BJ (cell line): ENCODE measurements at regions not wholly inside any gene's neighbourhood (a gene's known extent, or its start where the extent isn't known, plus 50 kb on each side); places are given as distances from the start of the nearest gene placed in this dataset.
"Not testable (repeated sequence)": the region's sequence is repeated elsewhere in the genome, so short reads cannot be mapped to it uniquely, and the experiment has no call there.

Source experiments
- CTCF ChIA-PET: fragments of 350-600 bp; formaldehyde crosslinking; extraction: SDS; loops from one replicate; lab custom pipeline; 2021; ENCODE audit warnings: antibody characterized with exemption, inconsistent platforms; lab: Yijun Ruan, JAX
- POLR2A ChIA-PET: fragments of 300-600 bp; sonication (Branson Sonifier 250); formaldehyde crosslinking; extraction: SDS; loops from one replicate; lab custom pipeline; 2021; ENCODE audit warnings: antibody characterized with exemption; lab: Charles Lee
- DNase-seq: peaks from one replicate; pipeline ENCODE4 v3.0.0-alpha.2; 2011; ENCODE audit warnings: low read depth
- H3K27me3 ChIP-seq: 2 replicates; pipeline ENCODE4 v1.6.0; 2011; ENCODE audit warnings: low read length; ENCODE audit not compliant: control insufficient read depth, insufficient read depth
- H3K36me3 ChIP-seq: 2 replicates; pipeline ENCODE4 v1.5.1; 2011; ENCODE audit warnings: low read length; ENCODE audit not compliant: control insufficient read depth, insufficient read depth
- H3K4me3 ChIP-seq: 2 replicates; pipeline ENCODE4 v1.5.1; 2011; ENCODE audit warnings: low read depth, mild to moderate bottlenecking, control low read depth, low read length
- TF ChIP-seq, protein P1 (sequence below): IDR thresholded peaks from 2 replicates; pipeline ENCODE4 v1.5.1; 2011; ENCODE audit warnings: low read depth, mild to moderate bottlenecking, control low read depth, inconsistent platforms, low read length, moderate library complexity; ENCODE audit not compliant: insufficient read depth

DNA sequence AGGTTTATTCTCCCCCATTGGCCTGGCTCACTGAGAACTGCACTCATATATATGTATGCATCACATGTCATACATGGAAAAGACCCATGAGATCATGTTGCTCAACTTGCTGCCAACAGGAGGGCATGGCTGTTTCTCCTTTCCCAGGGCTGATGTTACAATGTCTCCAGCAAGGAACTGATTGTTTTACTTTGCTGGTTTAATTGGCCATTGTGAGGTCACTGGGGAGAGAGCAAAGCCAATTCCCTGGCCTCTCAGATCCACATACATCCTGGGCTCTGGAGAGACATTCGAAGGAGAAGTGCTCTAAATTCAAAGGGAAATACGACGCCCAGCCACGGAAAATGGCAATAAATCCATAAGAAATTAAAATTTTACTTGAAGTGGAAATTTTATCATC is 287.8 kb downstream of the WDR11 start:
- TF ChIP-seq, protein P1, sequence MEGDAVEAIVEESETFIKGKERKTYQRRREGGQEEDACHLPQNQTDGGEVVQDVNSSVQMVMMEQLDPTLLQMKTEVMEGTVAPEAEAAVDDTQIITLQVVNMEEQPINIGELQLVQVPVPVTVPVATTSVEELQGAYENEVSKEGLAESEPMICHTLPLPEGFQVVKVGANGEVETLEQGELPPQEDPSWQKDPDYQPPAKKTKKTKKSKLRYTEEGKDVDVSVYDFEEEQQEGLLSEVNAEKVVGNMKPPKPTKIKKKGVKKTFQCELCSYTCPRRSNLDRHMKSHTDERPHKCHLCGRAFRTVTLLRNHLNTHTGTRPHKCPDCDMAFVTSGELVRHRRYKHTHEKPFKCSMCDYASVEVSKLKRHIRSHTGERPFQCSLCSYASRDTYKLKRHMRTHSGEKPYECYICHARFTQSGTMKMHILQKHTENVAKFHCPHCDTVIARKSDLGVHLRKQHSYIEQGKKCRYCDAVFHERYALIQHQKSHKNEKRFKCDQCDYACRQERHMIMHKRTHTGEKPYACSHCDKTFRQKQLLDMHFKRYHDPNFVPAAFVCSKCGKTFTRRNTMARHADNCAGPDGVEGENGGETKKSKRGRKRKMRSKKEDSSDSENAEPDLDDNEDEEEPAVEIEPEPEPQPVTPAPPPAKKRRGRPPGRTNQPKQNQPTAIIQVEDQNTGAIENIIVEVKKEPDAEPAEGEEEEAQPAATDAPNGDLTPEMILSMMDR: no peak
- no peaks in the 10 kb centered on the region for H3K27me3 ChIP-seq
- H3K36me3 ChIP-seq: no peaks in the 10 kb centered on the region
- H3K4me3 ChIP-seq: no peak overlapping the region
- POLR2A ChIA-PET: no interaction called here
- CTCF ChIA-PET: interaction anchor here (0.6 kb wide), 1 partner anchor 118 kb away, joined by 4 read pairs; no protein-coding TSS in a partner anchor
- no peak for DNase-seq

DNA sequence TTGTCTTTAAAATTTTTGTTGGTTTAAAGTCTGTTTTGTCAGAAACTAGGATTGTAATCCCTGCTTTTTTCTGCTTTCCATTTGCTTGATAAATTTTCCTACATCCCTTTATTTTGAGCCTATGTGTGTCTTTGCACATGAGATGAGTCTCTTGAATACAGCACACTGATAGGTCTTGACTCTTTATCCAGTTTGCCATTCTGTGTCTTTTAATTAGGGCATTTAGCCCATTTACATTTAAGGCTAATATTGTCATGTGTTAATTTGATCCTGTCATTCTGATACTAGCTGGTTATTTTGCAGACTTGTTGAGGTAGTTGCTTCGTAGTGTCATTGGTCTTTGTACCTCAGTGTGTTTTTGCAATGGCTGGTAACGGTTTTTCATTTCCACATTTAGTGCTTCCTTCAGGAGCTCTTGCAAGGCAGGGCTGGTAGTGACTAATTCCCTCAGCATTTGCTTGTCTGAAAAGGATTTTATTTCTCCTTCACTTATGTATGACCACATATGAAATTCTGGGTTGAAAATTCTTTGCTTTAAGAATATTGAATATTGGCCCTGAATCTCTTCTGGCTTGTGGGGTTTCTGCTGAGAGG is 294.7 kb downstream of the WDR11 start:
- CTCF ChIA-PET, H3K4me3 ChIP-seq, H3K36me3 ChIP-seq, H3K27me3 ChIP-seq, DNase-seq, POLR2A ChIA-PET: not testable (repeated sequence)

DNA sequence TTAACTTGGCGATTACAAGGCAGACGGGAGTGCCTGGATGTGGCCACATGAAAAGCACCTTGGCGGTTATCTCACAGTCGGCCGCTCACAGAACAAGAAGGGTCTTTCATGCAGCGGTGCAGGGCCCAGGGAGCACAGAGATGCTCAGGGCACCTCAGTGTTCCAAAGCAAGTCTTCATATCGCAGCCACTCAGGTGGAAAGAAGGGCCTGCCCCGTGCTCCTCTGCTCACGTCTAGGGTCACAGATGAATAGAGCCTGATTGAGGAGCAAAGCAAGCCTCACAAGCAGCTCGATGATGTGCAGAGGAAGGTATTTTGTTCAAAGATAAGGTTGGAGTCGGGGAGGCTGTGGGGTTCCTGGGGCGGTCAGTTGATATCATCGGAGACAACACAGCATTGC is 297.8 kb downstream of the WDR11 start:
- no peaks in the 10 kb centered on the region for H3K36me3 ChIP-seq
- ChIA-PET POLR2A (no interaction called here), CTCF (no interaction called here)
- no peaks in the 10 kb centered on the region for H3K27me3 ChIP-seq
- TF ChIP-seq, protein P1: no peak
- H3K4me3 ChIP-seq: no peak overlapping the region
- no peak for DNase-seq

DNA sequence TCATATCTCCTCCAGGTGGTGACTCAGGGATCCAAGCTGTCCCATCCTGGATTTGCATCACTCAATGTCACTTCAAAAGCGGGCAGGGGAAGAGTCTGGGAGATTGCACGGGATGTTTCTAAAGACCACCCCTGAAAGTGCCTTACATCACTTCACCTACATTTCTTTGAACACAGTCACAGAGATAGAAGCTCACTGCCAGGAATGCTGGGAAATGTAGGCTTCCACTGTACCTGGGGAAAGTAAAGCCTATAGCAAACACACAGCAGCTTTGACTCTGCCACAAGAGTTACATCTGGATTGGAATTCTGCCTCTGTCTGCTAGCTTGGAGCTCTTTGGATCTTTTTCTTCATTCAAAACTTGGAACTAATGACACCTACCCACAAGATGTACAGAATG is 300.9 kb downstream of the WDR11 start:
- ChIA-PET POLR2A (no interaction called here), CTCF (no interaction called here)
- TF ChIP-seq, protein P1: no peak
- H3K27me3 ChIP-seq: no peaks in the 10 kb centered on the region
- DNase-seq: no peak
- H3K4me3 ChIP-seq: no peak overlapping the region
- no peaks in the 10 kb centered on the region for H3K36me3 ChIP-seq

DNA sequence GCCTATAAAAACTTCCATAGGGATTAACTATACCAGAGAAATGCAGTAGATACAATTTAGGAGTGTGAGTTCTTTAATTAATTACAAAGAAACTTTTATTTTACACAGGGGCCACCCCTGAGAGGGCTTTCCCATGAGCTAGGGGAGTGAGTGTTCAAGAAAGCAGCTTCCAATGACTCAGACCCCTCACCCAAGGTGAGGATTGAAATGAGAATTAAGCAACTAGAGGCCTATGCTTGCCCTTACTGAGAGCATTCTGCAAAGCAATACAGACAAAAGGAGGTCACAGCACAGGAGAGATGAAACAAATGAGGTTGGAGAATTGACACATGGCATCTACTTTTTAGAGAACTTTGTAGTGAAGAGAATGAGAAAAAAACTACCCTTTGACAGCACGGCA is 301.8 kb downstream of the WDR11 start:
- TF ChIP-seq, protein P1: no peak
- H3K4me3 ChIP-seq: no peak overlapping the region
- CTCF ChIA-PET: no interaction called here
- H3K27me3 ChIP-seq: no peaks in the 10 kb centered on the region
- no peaks in the 10 kb centered on the region for H3K36me3 ChIP-seq
- POLR2A ChIA-PET: no interaction called here
- DNase-seq: no peak

DNA sequence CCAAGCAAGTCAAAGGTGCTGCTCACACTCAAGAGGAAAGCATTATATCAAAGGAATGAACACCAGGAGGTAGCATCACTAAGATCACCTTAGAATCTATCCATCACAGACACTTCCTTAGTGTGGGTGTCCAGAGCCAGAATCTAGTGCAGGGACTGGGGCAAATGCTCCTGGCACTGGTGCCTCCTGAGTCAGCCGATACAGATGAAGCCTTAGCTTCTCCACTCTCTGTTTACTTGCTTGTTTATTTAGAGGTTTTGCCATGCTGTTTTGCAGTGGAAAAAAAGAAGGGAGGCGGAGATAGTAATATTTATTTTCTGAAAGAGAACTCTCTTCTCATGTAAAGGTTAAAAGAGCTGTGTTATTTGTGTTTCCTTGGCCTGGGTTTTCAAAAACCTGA is 303.1 kb downstream of the WDR11 start:
- POLR2A ChIA-PET: no interaction called here
- no peaks in the 10 kb centered on the region for H3K27me3 ChIP-seq

More for the DNA sequence above, 303.1 kb downstream of the WDR11 start:
- no peaks in the 10 kb centered on the region for H3K36me3 ChIP-seq
- no peak overlapping the region for H3K4me3 ChIP-seq
- CTCF ChIA-PET: no interaction called here
- TF ChIP-seq, protein P1: no peak
- DNase-seq: no peak
